GM18507 (cell line): ENCODE measurements at regions not wholly inside any gene's neighbourhood (a gene's known extent, or its start where the extent isn't known, plus 50 kb on each side); places are given as distances from the start of the nearest gene placed in this dataset.

Source experiments
- DNase-seq: peaks from one replicate; pipeline ENCODE4 v3.0.0; 2011; ENCODE audit warnings: low read depth; ENCODE audit not compliant: insufficient read length; ENCODE audit errors: extremely low spot score
- FAIRE-seq: peaks from 2 replicates; lab custom pipeline; 2011; peaks lifted over from hg19 to GRCh38; lab: Jason Lieb, UNC

GRCh38 chr13:40189426-40189825 is 477.0 kb downstream of the FOXO1 start:
- DNase-seq, result no peak
- FAIRE-seq, result no peak

- FAIRE-seq (no peak), DNase-seq (no peak)
Measured at GRCh38 chr13:40189898-40190630, 476.4 kb downstream of the FOXO1 start.

GRCh38 chr13:40190641-40191100 is 475.8 kb downstream of the FOXO1 start:
- FAIRE-seq (no peak), DNase-seq (no peak)

- no peak for FAIRE-seq
- no peak for DNase-seq
Measured at GRCh38 chr13:40191186-40191980, 475.1 kb downstream of the FOXO1 start.

GRCh38 chr13:40192452-40192851 is 474.0 kb downstream of the FOXO1 start:
- FAIRE-seq, result no peak
- DNase-seq, result no peak

- no peak for DNase-seq
- FAIRE-seq, result no peak
Measured at GRCh38 chr13:40192858-40193257, 473.6 kb downstream of the FOXO1 start.

GRCh38 chr13:40193286-40194223 is 472.9 kb downstream of the FOXO1 start:
- DNase-seq (no peak), FAIRE-seq (no peak)

- no peak for DNase-seq
- FAIRE-seq, result no peak
Measured at GRCh38 chr13:40194224-40194806, 472.1 kb downstream of the FOXO1 start.

- DNase-seq, result no peak
- FAIRE-seq, result no peak
Measured at GRCh38 chr13:40197049-40197448, 469.4 kb downstream of the FOXO1 start.

- no peak for FAIRE-seq
Measured at GRCh38 chr13:40197936-40198595, 468.4 kb downstream of the FOXO1 start.

GRCh38 chr13:40200273-40200978 is 466.0 kb downstream of the FOXO1 start:
- FAIRE-seq (no peak), DNase-seq (no peak)

More at GRCh38 chr13:40197936-40198595, 468.4 kb downstream of the FOXO1 start:
- DNase-seq, result no peak

- DNase-seq, result no peak
- FAIRE-seq, result no peak
Measured at GRCh38 chr13:40204246-40204645, 462.2 kb downstream of the FOXO1 start.

GRCh38 chr13:40205771-40206240 is 460.6 kb downstream of the FOXO1 start:
- DNase-seq (no peak), FAIRE-seq (no peak)

GRCh38 chr13:40206241-40207000 is 460.0 kb downstream of the FOXO1 start:
- FAIRE-seq (peak; percentile 66), DNase-seq (no peak)

- FAIRE-seq, result peak; percentile 59
Measured at GRCh38 chr13:40207001-40207478, 459.4 kb downstream of the FOXO1 start.

GRCh38 chr13:40208517-40208916 is 457.9 kb downstream of the FOXO1 start:
- FAIRE-seq (no peak), DNase-seq (no peak)

More at GRCh38 chr13:40207001-40207478, 459.4 kb downstream of the FOXO1 start:
- no peak for DNase-seq

GRCh38 chr13:40210865-40211585 is 455.4 kb downstream of the FOXO1 start:
- DNase-seq (no peak), FAIRE-seq (no peak)
